Vagina (tissue), 2 donors: ENCODE measurements at regions not wholly inside any gene's neighbourhood (a gene's known extent, or its start where the extent isn't known, plus 50 kb on each side); places are given as distances from the start of the nearest gene placed in this dataset.

ENCODE experiments used
- CTCF ChIP-seq, 3 experiments: fragments of 450-650 bp in 2 of 3; fragments of 200-600 bp in 1 of 3; sonication (generic) in 1 of 3; IDR thresholded peaks; one replicate each; pipeline ENCODE4 v1.5.1; 2017 to 2019; ENCODE audit warnings: antibody characterized with exemption in 3 of 3, mild to moderate bottlenecking in 2 of 3, moderate library complexity in 2 of 3
- POLR2A ChIP-seq, 2 donors: fragments of 450-650 bp; IDR thresholded peaks; one replicate each; pipeline ENCODE4 v1.6.1; 2017; ENCODE audit warnings: antibody characterized with exemption in 2 of 2, mild to moderate bottlenecking in 2 of 2, moderate library complexity in 2 of 2

- no peak for TF ChIP-seq CTCF (IDR thresholded peaks at IDR 0.05)
- TF ChIP-seq POLR2A (IDR thresholded peaks at IDR 0.05), result no peak
Observed at GRCh38 chr7:19247017-19247416, 101.8 kb upstream of the FERD3L start.
